ENCODE measurements at regions not wholly inside any gene's neighbourhood (a gene's known extent, or its start where the extent isn't known, plus 50 kb on each side); places are given as distances from the start of the nearest gene placed in this dataset.

- no peak overlapping the region for H3K4me3 ChIP-seq (ENCODE audit: low read depth, low read length)
- H2AFZ ChIP-seq (ENCODE audit: insufficient read depth, low read length, poor library complexity) = no peak overlapping the region
- no peak overlapping the region for H3K27ac ChIP-seq (ENCODE audit: low read depth, low read length)
- H3K79me1 ChIP-seq (ENCODE audit: low read length) = no peaks in the 10 kb centered on the region
- no peak overlapping the region for H2BK120ac ChIP-seq (ENCODE audit: insufficient read depth, low read length, poor library complexity)
- no peak overlapping the region for H2AK5ac ChIP-seq (ENCODE audit: low read length)
- H3K79me2 ChIP-seq (ENCODE audit: control insufficient read depth, insufficient read depth, low read length, poor library complexity) = no peaks in the 10 kb centered on the region
- no peak overlapping the region for H4K91ac ChIP-seq (ENCODE audit: low read depth, low read length)
- H2BK12ac ChIP-seq (ENCODE audit: low read length) = no peak overlapping the region
- H3K18ac ChIP-seq (ENCODE audit: low read length) = no peak overlapping the region
- no peak overlapping the region for H3K4me2 ChIP-seq (ENCODE audit: low read length)
- no peak overlapping the region for H2BK5ac ChIP-seq (ENCODE audit: low read depth, low read length, poor library complexity)
- H3K4ac ChIP-seq (ENCODE audit: low read depth, low read length) = no peak overlapping the region
- H3K14ac ChIP-seq (ENCODE audit: low read length) = no peak overlapping the region
- no peak overlapping the region for H4K8ac ChIP-seq (ENCODE audit: low read depth, low read length)
- H3K36me3 ChIP-seq (ENCODE audit: control insufficient read depth in 1 of 2, insufficient read depth in 2 of 2, low read length in 2 of 2) = no peaks in the 10 kb centered on the region
- H4K12ac ChIP-seq (ENCODE audit: low read depth, low read length) = no peak overlapping the region
- H3K9ac ChIP-seq (ENCODE audit: low read length) = no peak overlapping the region
- no peaks in the 10 kb centered on the region for H3K9me3 ChIP-seq (ENCODE audit: insufficient read depth, low read depth, low read length)
- H3K27me3 ChIP-seq (ENCODE audit: insufficient read depth, low read length) = no peaks in the 10 kb centered on the region
- WGBS (ENCODE audit: extremely low coverage, insufficient coverage, insufficient read length) = no CpG with 5 or more reads among the region's 1 CpG
- no peak for DNase-seq
- H3K23ac ChIP-seq (ENCODE audit: low read length) = no peak overlapping the region
- H3K4me1 ChIP-seq (ENCODE audit: control insufficient read depth in 1 of 2, insufficient read depth in 2 of 2, low read length in 2 of 2) = no peaks in the 10 kb centered on the region
Observed at GRCh38 chr5:31095796-31096195, 97.7 kb upstream of the CDH6 start.

- no peak overlapping the region for H3K4me3 ChIP-seq (ENCODE audit: low read depth, low read length)
- H2BK12ac ChIP-seq (ENCODE audit: low read length) = no peak overlapping the region
- H3K9me3 ChIP-seq (ENCODE audit: insufficient read depth, low read depth, low read length) = no peaks in the 10 kb centered on the region
- H3K79me1 ChIP-seq (ENCODE audit: low read length) = no peaks in the 10 kb centered on the region
- H3K36me3 ChIP-seq (ENCODE audit: control insufficient read depth in 1 of 2, insufficient read depth in 2 of 2, low read length in 2 of 2) = no peaks in the 10 kb centered on the region
- no peak overlapping the region for H3K14ac ChIP-seq (ENCODE audit: low read length)
- no peak overlapping the region for H2AK5ac ChIP-seq (ENCODE audit: low read length)
- no peak overlapping the region for H3K23ac ChIP-seq (ENCODE audit: low read length)
- no peaks in the 10 kb centered on the region for H3K4me1 ChIP-seq (ENCODE audit: control insufficient read depth in 1 of 2, insufficient read depth in 2 of 2, low read length in 2 of 2)
- no peak overlapping the region for H2BK5ac ChIP-seq (ENCODE audit: low read depth, low read length, poor library complexity)
- H3K4ac ChIP-seq (ENCODE audit: low read depth, low read length) = no peak overlapping the region
- H3K4me2 ChIP-seq (ENCODE audit: low read length) = no peak overlapping the region
- no peaks in the 10 kb centered on the region for H3K27me3 ChIP-seq (ENCODE audit: insufficient read depth, low read length)
- no peaks in the 10 kb centered on the region for H3K79me2 ChIP-seq (ENCODE audit: control insufficient read depth, insufficient read depth, low read length, poor library complexity)
- H4K12ac ChIP-seq (ENCODE audit: low read depth, low read length) = no peak overlapping the region
- H4K8ac ChIP-seq (ENCODE audit: low read depth, low read length) = no peak overlapping the region
- no peak overlapping the region for H2BK120ac ChIP-seq (ENCODE audit: insufficient read depth, low read length, poor library complexity)
- no peak overlapping the region for H3K9ac ChIP-seq (ENCODE audit: low read length)
- no peak overlapping the region for H3K18ac ChIP-seq (ENCODE audit: low read length)
- no peak overlapping the region for H2AFZ ChIP-seq (ENCODE audit: insufficient read depth, low read length, poor library complexity)
- DNase-seq = no peak
- WGBS (ENCODE audit: extremely low coverage, insufficient coverage, insufficient read length) = no CpG with 5 or more reads among the region's 5 CpGs
- no peak overlapping the region for H3K27ac ChIP-seq (ENCODE audit: low read depth, low read length)
- H4K91ac ChIP-seq (ENCODE audit: low read depth, low read length) = no peak overlapping the region
Observed at GRCh38 chr5:31091501-31091900, 102.0 kb upstream of the CDH6 start.

GRCh38 chr5:31090467-31090866 is 103.0 kb upstream of the CDH6 start:
- no peak overlapping the region for H3K23ac ChIP-seq (ENCODE audit: low read length)
- no peaks in the 10 kb centered on the region for H3K79me2 ChIP-seq (ENCODE audit: control insufficient read depth, insufficient read depth, low read length, poor library complexity)
- no peak overlapping the region for H4K91ac ChIP-seq (ENCODE audit: low read depth, low read length)
- H2BK12ac ChIP-seq (ENCODE audit: low read length) = no peak overlapping the region
- H3K79me1 ChIP-seq (ENCODE audit: low read length) = no peaks in the 10 kb centered on the region
- no peaks in the 10 kb centered on the region for H3K9me3 ChIP-seq (ENCODE audit: insufficient read depth, low read depth, low read length)
- no peak overlapping the region for H3K4ac ChIP-seq (ENCODE audit: low read depth, low read length)
- DNase-seq = no peak
- no CpG with 5 or more reads among the region's 3 CpGs for WGBS (ENCODE audit: extremely low coverage, insufficient coverage, insufficient read length)
- H3K9ac ChIP-seq (ENCODE audit: low read length) = no peak overlapping the region
- no peak overlapping the region for H4K8ac ChIP-seq (ENCODE audit: low read depth, low read length)
- H2AFZ ChIP-seq (ENCODE audit: insufficient read depth, low read length, poor library complexity) = no peak overlapping the region
- H3K27me3 ChIP-seq (ENCODE audit: insufficient read depth, low read length) = no peaks in the 10 kb centered on the region
- no peak overlapping the region for H3K18ac ChIP-seq (ENCODE audit: low read length)
- H3K4me2 ChIP-seq (ENCODE audit: low read length) = no peak overlapping the region
- no peaks in the 10 kb centered on the region for H3K36me3 ChIP-seq (ENCODE audit: control insufficient read depth in 1 of 2, insufficient read depth in 2 of 2, low read length in 2 of 2)
- no peak overlapping the region for H2AK5ac ChIP-seq (ENCODE audit: low read length)
- no peaks in the 10 kb centered on the region for H3K4me1 ChIP-seq (ENCODE audit: control insufficient read depth in 1 of 2, insufficient read depth in 2 of 2, low read length in 2 of 2)
- H4K12ac ChIP-seq (ENCODE audit: low read depth, low read length) = no peak overlapping the region
- no peak overlapping the region for H2BK5ac ChIP-seq (ENCODE audit: low read depth, low read length, poor library complexity)
- H3K4me3 ChIP-seq (ENCODE audit: low read depth, low read length) = no peak overlapping the region
- H3K14ac ChIP-seq (ENCODE audit: low read length) = no peak overlapping the region
- no peak overlapping the region for H2BK120ac ChIP-seq (ENCODE audit: insufficient read depth, low read length, poor library complexity)
- no peak overlapping the region for H3K27ac ChIP-seq (ENCODE audit: low read depth, low read length)

DNA sequence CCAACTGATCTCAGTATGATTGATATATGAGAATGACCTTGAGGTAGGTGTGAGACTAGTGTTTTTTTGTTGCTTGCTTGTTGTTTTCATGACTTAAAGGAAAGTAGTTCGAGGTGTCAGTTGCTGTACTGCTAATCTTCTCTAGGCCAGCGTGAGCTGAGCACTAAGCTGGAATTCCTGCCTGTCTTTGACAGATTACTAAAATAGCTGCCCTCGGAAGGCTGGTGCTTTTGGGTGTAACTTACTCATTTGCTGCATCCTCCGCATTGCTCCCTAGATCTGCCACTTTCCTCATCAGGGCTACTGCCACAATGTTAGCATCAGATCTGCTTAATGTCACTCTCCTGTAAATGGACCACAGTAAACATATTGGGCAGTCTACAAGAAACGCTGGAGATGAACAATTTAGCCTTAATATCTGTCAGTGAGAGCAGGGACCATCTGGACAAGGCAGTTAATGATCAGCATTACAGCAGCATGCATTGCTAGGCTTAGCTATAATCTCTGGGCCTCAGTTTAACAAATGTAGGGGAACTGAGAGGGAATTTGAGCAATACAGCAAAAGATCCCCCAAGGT is 106.6 kb upstream of the CDH6 start:
- no peak overlapping the region for H2BK120ac ChIP-seq (ENCODE audit: insufficient read depth, low read length, poor library complexity)
- WGBS (ENCODE audit: extremely low coverage, insufficient coverage, insufficient read length) = no CpG with 5 or more reads among the region's 5 CpGs
- H3K27me3 ChIP-seq (ENCODE audit: insufficient read depth, low read length) = no peaks in the 10 kb centered on the region
- no peak for DNase-seq
- no peaks in the 10 kb centered on the region for H3K79me1 ChIP-seq (ENCODE audit: low read length)
- H3K14ac ChIP-seq (ENCODE audit: low read length) = no peak overlapping the region
- H3K4ac ChIP-seq (ENCODE audit: low read depth, low read length) = no peak overlapping the region
- H3K9ac ChIP-seq (ENCODE audit: low read length) = no peak overlapping the region
- no peaks in the 10 kb centered on the region for H3K79me2 ChIP-seq (ENCODE audit: control insufficient read depth, insufficient read depth, low read length, poor library complexity)
- no peaks in the 10 kb centered on the region for H3K9me3 ChIP-seq (ENCODE audit: insufficient read depth, low read depth, low read length)
- no peak overlapping the region for H4K12ac ChIP-seq (ENCODE audit: low read depth, low read length)
- no peak overlapping the region for H2BK12ac ChIP-seq (ENCODE audit: low read length)
- no peak overlapping the region for H2AK5ac ChIP-seq (ENCODE audit: low read length)
- H3K23ac ChIP-seq (ENCODE audit: low read length) = no peak overlapping the region
- no peaks in the 10 kb centered on the region for H3K4me1 ChIP-seq (ENCODE audit: control insufficient read depth in 1 of 2, insufficient read depth in 2 of 2, low read length in 2 of 2)
- no peak overlapping the region for H3K27ac ChIP-seq (ENCODE audit: low read depth, low read length)
- H4K91ac ChIP-seq (ENCODE audit: low read depth, low read length) = no peak overlapping the region
- no peak overlapping the region for H3K18ac ChIP-seq (ENCODE audit: low read length)
- H3K4me3 ChIP-seq (ENCODE audit: low read depth, low read length) = no peak overlapping the region
- H3K4me2 ChIP-seq (ENCODE audit: low read length) = no peak overlapping the region
- no peak overlapping the region for H2BK5ac ChIP-seq (ENCODE audit: low read depth, low read length, poor library complexity)
- no peak overlapping the region for H4K8ac ChIP-seq (ENCODE audit: low read depth, low read length)
- H2AFZ ChIP-seq (ENCODE audit: insufficient read depth, low read length, poor library complexity) = no peak overlapping the region
- H3K36me3 ChIP-seq (ENCODE audit: control insufficient read depth in 1 of 2, insufficient read depth in 2 of 2, low read length in 2 of 2) = no peaks in the 10 kb centered on the region
